Left ventricle myocardium inferior (tissue), 1 donor: ENCODE measurements at regions not wholly inside any gene's neighbourhood (a gene's known extent, or its start where the extent isn't known, plus 50 kb on each side); places are given as distances from the start of the nearest gene placed in this dataset.

Experiments
- DNase-seq: peaks from one replicate; pipeline ENCODE4 v3.0.0-alpha.2; 2020
- H3K27ac ChIP-seq: fragments of 200-600 bp; replicated peaks from 2 replicates; pipeline ENCODE4 v1.8.0; 2021
- H3K27me3 ChIP-seq: fragments of 200-600 bp; 2 replicates; pipeline ENCODE4 v1.8.0; 2021; ENCODE audit warnings: low read depth
- H3K36me3 ChIP-seq: fragments of 200-600 bp; 2 replicates; pipeline ENCODE4 v1.8.0; 2021
- H3K4me1 ChIP-seq: fragments of 200-600 bp; 2 replicates; pipeline ENCODE4 v1.8.0; 2021
- H3K4me3 ChIP-seq: fragments of 200-600 bp; 2 replicates; pipeline ENCODE4 v1.8.0; 2021; ENCODE audit warnings: mild to moderate bottlenecking, moderate library complexity
- H3K9me3 ChIP-seq: fragments of 200-600 bp; replicated peaks from 2 replicates; pipeline ENCODE4 v1.8.0; 2021
- intact Hi-C: fragments of 100-400 bp; cut with micrococcal nuclease; formaldehyde crosslinking; loops from one replicate; pipeline ENCODE4 v1.11.0; 2022
- TF ChIP-seq, protein P1 (sequence below): fragments of 200-600 bp; IDR thresholded peaks from 2 replicates; pipeline ENCODE4 v1.8.0; 2021; ENCODE audit warnings: antibody characterized with exemption, mild to moderate bottlenecking, borderline replicate concordance
- donor health status: DM: no; HTN: yes; CAD: no; lungs with severe emphysema.

- Histone ChIP-seq H3K36me3 (no peaks in the 10 kb centered on the region), H3K27ac (no peak overlapping the region), H3K27me3 (no peaks in the 10 kb centered on the region), H3K4me1 (no peaks in the 10 kb centered on the region), H3K4me3 (no peak overlapping the region), H3K9me3 (peaks cover 18% of the 10 kb centered on the region)
- no peak for DNase-seq
- TF ChIP-seq, protein P1, sequence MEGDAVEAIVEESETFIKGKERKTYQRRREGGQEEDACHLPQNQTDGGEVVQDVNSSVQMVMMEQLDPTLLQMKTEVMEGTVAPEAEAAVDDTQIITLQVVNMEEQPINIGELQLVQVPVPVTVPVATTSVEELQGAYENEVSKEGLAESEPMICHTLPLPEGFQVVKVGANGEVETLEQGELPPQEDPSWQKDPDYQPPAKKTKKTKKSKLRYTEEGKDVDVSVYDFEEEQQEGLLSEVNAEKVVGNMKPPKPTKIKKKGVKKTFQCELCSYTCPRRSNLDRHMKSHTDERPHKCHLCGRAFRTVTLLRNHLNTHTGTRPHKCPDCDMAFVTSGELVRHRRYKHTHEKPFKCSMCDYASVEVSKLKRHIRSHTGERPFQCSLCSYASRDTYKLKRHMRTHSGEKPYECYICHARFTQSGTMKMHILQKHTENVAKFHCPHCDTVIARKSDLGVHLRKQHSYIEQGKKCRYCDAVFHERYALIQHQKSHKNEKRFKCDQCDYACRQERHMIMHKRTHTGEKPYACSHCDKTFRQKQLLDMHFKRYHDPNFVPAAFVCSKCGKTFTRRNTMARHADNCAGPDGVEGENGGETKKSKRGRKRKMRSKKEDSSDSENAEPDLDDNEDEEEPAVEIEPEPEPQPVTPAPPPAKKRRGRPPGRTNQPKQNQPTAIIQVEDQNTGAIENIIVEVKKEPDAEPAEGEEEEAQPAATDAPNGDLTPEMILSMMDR, result no peak
- intact Hi-C loops, result no loop called here
Observed at GRCh38 chr12:118467641-118468305, 91.4 kb downstream of the SUDS3 start.

DNA sequence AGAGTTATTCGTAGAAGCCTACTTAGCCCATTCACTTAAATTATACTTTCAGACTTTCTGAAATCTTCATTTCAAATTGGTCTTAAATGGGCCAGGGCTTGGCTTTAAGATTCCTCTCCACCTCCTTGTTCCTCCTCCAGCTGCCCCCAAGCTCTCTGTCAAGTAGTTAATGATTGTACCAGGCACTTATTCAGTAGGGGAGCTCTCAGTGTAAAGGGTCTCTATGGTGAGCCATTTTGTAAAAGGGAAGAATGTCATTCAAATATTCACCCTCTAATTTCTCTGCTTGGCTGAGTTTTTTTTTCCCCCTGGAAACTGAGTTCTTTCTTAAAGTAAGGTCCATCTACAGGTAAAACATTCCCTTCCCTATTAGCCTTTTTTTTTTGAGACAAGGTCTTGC lies 96.6 kb downstream of the SUDS3 start:
- TF ChIP-seq, protein P1, result no peak
- H3K4me1 ChIP-seq, result no peaks in the 10 kb centered on the region
- H3K27me3 ChIP-seq, result no peaks in the 10 kb centered on the region
- peaks cover 14% of the 10 kb centered on the region for H3K9me3 ChIP-seq
- H3K4me3 ChIP-seq, result no peak overlapping the region
- H3K27ac ChIP-seq, result no peak overlapping the region
- intact Hi-C loops, result no loop called here
- H3K36me3 ChIP-seq, result no peaks in the 10 kb centered on the region
- DNase-seq, result no peak

- intact Hi-C loops, result no loop called here
- no peak overlapping the region for H3K4me3 ChIP-seq
- TF ChIP-seq, protein P1, result no peak
- H3K27me3 ChIP-seq, result no peaks in the 10 kb centered on the region
- H3K4me1 ChIP-seq, result no peaks in the 10 kb centered on the region
- no peak for DNase-seq
- H3K27ac ChIP-seq, result no peak overlapping the region
- no peaks in the 10 kb centered on the region for H3K9me3 ChIP-seq
- no peaks in the 10 kb centered on the region for H3K36me3 ChIP-seq
Observed at GRCh38 chr12:118480235-118480634, 103.9 kb downstream of the SUDS3 start.

- TF ChIP-seq, protein P1, result no peak
- Histone ChIP-seq H3K36me3 (no peaks in the 10 kb centered on the region), H3K27ac (no peak overlapping the region), H3K27me3 (no peaks in the 10 kb centered on the region), H3K9me3 (peaks cover 7% of the 10 kb centered on the region), H3K4me1 (no peaks in the 10 kb centered on the region), H3K4me3 (no peak overlapping the region)
- DNase-seq, result no peak
- intact Hi-C loops, result no loop called here
Observed at GRCh38 chr12:118488034-118488433, 111.7 kb downstream of the SUDS3 start.

DNA sequence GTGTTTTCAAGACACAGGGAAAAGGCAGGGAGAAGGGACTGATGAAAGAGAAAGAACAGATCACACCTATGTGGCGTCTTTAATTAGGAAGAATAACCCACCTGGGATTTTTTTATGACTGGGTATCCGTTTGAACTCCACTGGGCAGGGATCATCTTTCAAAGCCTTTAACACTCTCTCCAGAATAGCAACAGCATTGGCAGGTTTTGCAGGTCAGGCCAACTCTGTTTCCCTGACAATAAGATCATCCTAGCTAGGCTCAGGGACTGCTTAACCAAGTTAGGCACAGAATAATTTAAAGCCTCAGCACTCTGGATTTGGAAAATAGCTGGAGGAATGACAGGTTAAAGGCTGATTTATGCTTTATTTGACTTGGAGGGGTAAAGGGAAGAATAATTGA lies 117.6 kb downstream of the SUDS3 start:
- Histone ChIP-seq H3K4me3 (no peak overlapping the region), H3K27ac (no peak overlapping the region), H3K4me1 (peaks cover 14% of the 10 kb centered on the region), H3K27me3 (no peaks in the 10 kb centered on the region), H3K9me3 (peaks cover under 1% of the 10 kb centered on the region), H3K36me3 (no peaks in the 10 kb centered on the region)
- no peak for DNase-seq
- TF ChIP-seq, protein P1, result no peak
- intact Hi-C loops, result no loop called here
